Cerebellar nuclear complex (tissue), 1 donor: ENCODE measurements at regions not wholly inside any gene's neighbourhood (a gene's known extent, or its start where the extent isn't known, plus 50 kb on each side); places are given as distances from the start of the nearest gene placed in this dataset.
"Not testable (repeated sequence)": the region's sequence is repeated elsewhere in the genome, so short reads cannot be mapped to it uniquely, and the experiment has no call there.

Source experiments
- DNase-seq, 2 experiments: peaks; one replicate each; lab custom pipeline; 2025; lab: John Stamatoyannopoulos, UW

- DNase-seq: no peak
Measured at GRCh38 chrX:9345957-9346356, 118.9 kb upstream of the TBL1X start.

GRCh38 chrX:9349572-9350494 is 115.0 kb upstream of the TBL1X start:
- DNase-seq: no peak

- no peak for DNase-seq
Measured at GRCh38 chrX:9351126-9351525, 113.7 kb upstream of the TBL1X start.

DNA sequence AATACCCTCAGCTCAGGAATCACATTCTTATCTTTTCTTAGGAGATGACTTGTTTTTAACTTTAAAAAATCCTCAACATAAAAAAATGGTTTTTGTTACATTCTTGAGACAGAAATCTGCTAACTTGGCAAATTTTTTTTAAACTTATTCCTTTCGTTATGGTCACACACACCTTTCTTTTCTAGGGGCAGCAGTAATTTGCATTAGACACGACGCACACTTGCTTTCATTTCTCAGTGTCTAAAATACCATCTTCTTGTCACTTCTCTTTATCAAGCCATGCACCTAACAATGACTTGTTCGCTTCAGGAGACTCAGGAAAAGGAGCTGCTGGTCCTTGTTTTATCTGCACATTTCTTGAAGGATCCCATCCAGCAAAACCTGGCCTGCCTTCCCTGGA is 112.6 kb upstream of the TBL1X start:
- no peak for DNase-seq

GRCh38 chrX:9352694-9353411 is 112.0 kb upstream of the TBL1X start:
- DNase-seq: no peak

DNA sequence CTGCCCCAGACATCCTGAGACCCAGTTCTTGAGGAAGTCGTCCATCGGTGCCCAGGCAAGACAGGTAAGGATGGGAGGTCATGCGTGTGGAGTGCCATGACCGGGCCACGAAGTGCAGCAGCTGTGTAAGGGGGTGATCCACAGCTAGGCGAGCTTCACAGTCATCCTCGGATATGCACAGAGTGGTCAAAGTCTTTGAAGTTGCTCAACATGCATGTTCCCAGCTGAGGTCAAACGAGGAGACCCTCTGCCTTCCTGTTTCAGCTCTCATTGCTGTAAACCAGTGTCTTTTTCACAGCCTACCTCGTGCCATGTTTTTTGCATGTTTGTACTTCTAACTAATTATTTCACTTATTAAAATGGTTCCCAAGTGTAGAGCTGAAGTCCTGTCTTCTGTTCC is 109.9 kb upstream of the TBL1X start:
- DNase-seq: no peak

DNA sequence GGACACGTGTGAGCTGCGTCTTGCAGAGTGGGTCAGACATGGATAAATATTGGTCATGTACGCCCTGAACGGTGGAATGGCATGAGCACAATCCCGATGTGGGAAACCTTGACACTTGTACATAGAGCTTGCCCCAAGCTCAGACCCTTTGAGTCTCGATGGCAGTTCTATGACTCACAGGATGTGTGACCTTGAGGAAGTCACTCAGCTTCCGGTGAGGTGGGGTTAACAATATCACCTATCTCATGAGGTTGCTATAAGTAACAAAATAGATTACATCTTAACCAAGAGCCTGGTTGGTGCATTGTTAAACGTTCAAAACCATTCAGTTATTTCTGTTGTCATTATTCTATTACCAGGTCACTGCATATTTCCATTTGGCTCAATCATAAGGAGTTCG is 109.1 kb upstream of the TBL1X start:
- DNase-seq: no peak

DNA sequence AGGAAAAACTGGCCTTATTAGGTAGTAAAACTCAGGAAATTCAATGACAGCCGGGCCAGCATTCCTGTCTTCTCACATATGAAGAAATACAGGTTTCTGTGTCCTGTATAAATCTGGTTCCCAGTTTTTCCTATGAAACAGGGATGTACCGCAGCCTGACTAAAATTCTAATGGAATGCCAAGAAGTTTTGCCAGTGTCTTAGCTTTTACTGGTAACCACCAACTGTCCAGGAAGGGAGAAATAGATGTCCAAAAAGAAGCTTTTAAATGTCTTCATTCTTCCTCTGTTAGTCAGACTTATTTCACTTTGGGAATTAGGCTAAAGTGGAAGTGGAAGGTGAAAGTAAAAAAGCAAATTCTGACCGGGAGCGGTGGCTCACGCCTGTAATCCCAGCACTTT is 108.0 kb upstream of the TBL1X start:
- DNase-seq: no peak

DNA sequence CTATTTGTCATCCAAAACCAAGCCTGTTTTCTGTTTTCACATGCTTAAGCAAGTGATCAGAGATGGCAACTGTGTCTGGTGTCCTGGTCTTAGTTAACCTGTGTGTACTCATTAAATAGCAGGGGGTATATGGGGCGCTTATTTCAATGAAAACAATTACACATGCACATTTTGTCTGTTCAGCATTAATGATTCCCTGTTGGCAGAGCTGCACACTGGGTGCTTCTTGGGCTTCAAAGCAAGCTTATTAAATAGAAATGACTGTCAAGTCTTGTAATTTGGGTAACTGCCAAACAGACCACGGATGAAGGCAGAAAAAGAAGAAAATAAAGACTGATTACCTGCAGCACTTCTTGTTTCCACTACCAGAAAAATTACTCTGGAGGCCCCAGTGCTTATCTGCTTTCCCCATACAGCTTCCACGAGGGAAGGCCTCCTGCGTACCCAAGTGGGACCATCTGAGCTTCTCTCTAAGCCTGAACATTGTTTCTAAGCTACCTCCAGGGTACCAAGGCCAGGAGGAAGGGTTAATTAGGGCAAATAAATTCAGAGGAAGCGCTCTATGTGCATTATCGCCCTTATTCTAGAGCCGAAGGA is 107.2 kb upstream of the TBL1X start:
- no peak for DNase-seq

- DNase-seq: no peak
Measured at GRCh38 chrX:9362363-9362928, 102.4 kb upstream of the TBL1X start.

- no peak for DNase-seq
Measured at GRCh38 chrX:9367421-9367820, 97.4 kb upstream of the TBL1X start.

- DNase-seq: no peak
Measured at GRCh38 chrX:9368262-9368661, 96.6 kb upstream of the TBL1X start.

DNA sequence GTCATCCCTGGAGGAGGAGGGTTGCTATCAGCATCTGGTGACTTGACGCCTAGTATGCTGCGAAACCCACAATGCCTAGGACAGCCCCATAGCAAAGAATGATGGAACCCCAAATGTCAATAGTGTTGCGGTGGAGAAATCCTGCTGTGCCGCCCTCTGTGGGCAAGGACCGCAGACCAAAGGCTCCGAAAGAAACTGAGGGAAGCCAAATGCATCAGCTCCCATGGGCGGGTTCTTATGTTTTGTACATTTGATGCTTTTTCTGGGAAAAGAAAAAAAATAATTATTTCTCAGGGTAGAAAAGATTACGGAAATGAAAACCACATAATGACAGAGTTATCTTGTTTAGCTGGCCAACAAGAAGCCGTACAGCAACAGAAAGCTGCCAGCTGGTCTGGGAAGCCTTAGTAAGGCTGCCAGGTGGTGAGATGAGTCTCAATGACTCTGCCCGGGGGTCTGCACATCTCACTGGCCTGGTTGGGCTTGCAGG is 95.0 kb upstream of the TBL1X start:
- DNase-seq: no peak

DNA sequence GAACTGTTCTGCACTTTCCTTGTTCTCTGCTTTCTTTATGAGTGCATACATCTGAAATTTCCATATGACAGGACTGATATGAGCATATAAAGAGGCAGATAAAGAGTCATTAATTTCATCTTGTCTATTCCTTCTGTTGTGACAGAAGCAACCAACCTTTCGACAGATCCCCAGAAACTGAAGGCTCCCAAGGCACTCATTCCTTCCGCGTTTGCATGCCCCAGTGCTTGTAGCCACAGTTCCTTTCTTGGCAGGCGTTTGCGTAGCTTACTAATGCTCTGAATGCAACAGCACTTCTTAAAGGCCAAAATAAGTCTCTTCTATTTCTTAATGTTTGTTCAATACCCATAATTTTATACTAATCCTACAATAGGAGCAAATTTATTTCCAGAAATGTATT is 94.0 kb upstream of the TBL1X start:
- no peak for DNase-seq

- DNase-seq: no peak
Measured at GRCh38 chrX:9372866-9373265, 92.0 kb upstream of the TBL1X start.

- DNase-seq: no peak
Measured at GRCh38 chrX:9373789-9374188, 91.1 kb upstream of the TBL1X start.

- no peak for DNase-seq
Measured at GRCh38 chrX:9374555-9374954, 90.3 kb upstream of the TBL1X start.

GRCh38 chrX:9376111-9376510 is 88.7 kb upstream of the TBL1X start:
- no peak for DNase-seq

DNA sequence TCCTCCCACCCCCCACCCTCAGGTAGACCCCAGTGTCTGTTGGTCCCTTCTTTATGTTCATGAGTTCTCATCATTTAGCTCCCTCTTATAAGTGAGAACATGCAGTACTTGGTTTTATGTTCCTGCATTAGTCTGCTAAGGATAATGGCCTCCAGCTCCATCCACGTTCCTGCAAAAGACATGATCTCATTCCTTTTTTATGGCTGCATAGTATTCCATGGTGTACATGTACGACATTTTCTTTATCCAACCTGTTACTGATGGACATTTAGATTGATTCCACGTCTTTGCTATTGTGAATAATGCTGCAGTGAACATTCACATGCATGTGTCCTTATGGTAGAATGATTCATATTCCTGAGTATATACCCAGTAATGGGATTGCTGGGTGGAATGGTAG is 87.6 kb upstream of the TBL1X start:
- DNase-seq: not testable (repeated sequence)

DNA sequence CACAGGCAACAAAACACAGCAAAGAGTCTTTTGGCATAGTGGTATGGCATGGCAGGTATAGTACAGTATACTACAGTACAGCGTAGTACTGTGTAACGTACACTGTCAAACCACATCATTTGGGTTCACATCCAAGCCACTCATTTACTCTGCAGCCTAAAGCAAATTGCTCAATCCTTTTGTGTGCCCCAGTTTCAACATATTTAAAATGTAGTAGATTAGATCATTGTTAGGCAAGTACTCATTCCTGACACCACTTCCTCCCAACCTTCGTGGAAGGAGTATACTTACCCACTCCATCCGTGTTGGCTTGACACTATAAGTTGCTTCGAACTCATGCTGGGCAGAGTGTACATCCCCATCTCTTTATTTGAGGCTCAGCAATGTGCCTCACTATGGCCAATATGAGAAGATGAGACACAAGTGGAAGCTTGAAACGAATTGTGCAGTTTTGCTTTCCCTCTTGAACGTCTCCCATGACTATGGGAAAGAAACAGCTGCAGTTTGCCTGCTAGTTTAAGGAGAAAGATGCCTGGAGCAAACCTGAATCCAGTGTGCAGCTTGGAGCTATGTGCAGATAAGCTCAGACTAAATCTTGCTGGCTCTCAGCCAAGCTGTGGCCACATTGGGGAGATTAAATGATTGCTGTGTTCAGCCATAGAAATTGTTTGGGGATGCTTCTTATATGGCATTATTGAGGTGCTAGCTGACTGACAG is 85.7 kb upstream of the TBL1X start:
- DNase-seq: no peak

GRCh38 chrX:9379697-9380551 is 84.9 kb upstream of the TBL1X start:
- no peak for DNase-seq
